Colonic mucosa (tissue), 4 donors: ENCODE measurements at regions not wholly inside any gene's neighbourhood (a gene's known extent, or its start where the extent isn't known, plus 50 kb on each side); places are given as distances from the start of the nearest gene placed in this dataset.

ENCODE experiments used
- DNase-seq: peaks from one replicate; pipeline ENCODE4 v3.0.0-alpha.2; 2020
- H3K27ac ChIP-seq: fragments of 200-600 bp; one replicate; pipeline ENCODE4 v1.8.0; 2021
- H3K27me3 ChIP-seq: fragments of 200-600 bp; one replicate; pipeline ENCODE4 v1.8.0; 2021
- H3K36me3 ChIP-seq: fragments of 200-600 bp; one replicate; pipeline ENCODE4 v1.8.0; 2021
- H3K4me1 ChIP-seq: fragments of 200-600 bp; one replicate; pipeline ENCODE4 v1.8.0; 2021; ENCODE audit warnings: mild to moderate bottlenecking
- H3K4me3 ChIP-seq: fragments of 200-600 bp; one replicate; pipeline ENCODE4 v1.8.0; 2021
- H3K9ac ChIP-seq, 2 donors: one replicate each; pipeline ENCODE4 v1.7.0; 2013; ENCODE audit warnings: control low read depth in 2 of 2, low read depth in 2 of 2, low read length in 2 of 2
- H3K9me3 ChIP-seq: fragments of 200-600 bp; one replicate; pipeline ENCODE4 v1.8.0; 2021
- intact Hi-C: fragments of 100-400 bp; cut with DNase I; formaldehyde crosslinking; loops from one replicate; pipeline ENCODE4 v1.14.1; 2022
- TF ChIP-seq, protein P1 (sequence below): fragments of 200-600 bp; IDR thresholded peaks from one replicate; pipeline ENCODE4 v1.8.0; 2022; ENCODE audit warnings: antibody characterized with exemption, mild to moderate bottlenecking
- donor health status: healthy.
- donor health status: DM: no; HTN: no; CAD: no.
- donor health status: DM: no; HTN: no; CAD: no.

DNA sequence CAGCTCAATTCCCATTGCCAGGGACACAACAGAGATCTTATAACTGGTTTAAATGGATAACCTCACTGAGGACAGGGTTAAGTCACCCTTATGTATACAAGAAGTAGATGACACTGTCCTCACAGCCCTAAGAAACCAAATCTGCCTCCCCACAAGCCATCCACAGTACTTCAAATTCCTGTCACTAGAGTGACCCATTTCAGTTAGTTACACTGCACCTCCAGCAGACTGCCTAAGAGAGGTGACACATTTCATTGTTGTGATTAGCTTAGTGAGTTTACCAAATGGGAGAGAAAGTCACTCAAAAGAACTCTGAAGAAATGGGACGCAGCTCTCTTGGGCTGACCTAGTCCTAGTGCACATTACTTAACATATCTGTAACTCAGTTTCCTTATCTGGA lies 53.6 kb upstream of the HTR1A start:
- TF ChIP-seq, protein P1, sequence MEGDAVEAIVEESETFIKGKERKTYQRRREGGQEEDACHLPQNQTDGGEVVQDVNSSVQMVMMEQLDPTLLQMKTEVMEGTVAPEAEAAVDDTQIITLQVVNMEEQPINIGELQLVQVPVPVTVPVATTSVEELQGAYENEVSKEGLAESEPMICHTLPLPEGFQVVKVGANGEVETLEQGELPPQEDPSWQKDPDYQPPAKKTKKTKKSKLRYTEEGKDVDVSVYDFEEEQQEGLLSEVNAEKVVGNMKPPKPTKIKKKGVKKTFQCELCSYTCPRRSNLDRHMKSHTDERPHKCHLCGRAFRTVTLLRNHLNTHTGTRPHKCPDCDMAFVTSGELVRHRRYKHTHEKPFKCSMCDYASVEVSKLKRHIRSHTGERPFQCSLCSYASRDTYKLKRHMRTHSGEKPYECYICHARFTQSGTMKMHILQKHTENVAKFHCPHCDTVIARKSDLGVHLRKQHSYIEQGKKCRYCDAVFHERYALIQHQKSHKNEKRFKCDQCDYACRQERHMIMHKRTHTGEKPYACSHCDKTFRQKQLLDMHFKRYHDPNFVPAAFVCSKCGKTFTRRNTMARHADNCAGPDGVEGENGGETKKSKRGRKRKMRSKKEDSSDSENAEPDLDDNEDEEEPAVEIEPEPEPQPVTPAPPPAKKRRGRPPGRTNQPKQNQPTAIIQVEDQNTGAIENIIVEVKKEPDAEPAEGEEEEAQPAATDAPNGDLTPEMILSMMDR: no peak
- no peak for DNase-seq
- Histone ChIP-seq H3K9ac (no peak overlapping the region), H3K9me3 (no peaks in the 10 kb centered on the region), H3K4me3 (no peak overlapping the region), H3K27ac (no peak overlapping the region), H3K27me3 (no peaks in the 10 kb centered on the region), H3K4me1 (no peaks in the 10 kb centered on the region), H3K36me3 (no peaks in the 10 kb centered on the region)
- intact Hi-C loops: no loop called here
